ENCODE measurements at regions not wholly inside any gene's neighbourhood (a gene's known extent, or its start where the extent isn't known, plus 50 kb on each side); places are given as distances from the start of the nearest gene placed in this dataset.

DNA sequence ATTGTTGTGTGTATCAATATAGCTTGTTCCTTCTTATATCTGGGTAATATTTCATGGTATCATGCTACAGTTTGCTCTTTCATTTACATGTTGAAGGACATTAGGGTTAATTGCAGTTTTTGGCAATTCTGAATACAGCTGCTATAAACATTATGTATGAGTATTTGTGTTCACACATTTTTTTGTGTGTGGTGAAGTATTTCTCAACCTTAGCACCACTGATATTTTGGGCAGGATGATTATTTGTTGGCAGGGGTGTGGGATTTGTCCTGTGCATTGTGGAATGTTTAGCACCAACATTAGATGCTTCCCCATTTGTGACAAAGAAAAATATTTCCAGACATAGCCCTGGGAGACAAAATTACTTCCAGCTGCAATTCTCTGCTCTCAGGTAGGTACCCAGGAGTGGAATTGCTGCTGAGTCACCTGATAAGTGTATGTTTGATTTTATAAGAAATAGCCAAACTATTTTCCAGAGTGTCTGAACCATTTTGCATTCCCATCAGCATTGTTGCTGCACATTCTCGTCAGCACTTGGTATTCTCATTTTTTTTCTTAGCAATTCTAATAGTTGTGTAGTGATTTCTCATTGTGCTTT, 128.2 kb downstream of the SNX19 start:
- TF ChIP-seq, protein P1, sequence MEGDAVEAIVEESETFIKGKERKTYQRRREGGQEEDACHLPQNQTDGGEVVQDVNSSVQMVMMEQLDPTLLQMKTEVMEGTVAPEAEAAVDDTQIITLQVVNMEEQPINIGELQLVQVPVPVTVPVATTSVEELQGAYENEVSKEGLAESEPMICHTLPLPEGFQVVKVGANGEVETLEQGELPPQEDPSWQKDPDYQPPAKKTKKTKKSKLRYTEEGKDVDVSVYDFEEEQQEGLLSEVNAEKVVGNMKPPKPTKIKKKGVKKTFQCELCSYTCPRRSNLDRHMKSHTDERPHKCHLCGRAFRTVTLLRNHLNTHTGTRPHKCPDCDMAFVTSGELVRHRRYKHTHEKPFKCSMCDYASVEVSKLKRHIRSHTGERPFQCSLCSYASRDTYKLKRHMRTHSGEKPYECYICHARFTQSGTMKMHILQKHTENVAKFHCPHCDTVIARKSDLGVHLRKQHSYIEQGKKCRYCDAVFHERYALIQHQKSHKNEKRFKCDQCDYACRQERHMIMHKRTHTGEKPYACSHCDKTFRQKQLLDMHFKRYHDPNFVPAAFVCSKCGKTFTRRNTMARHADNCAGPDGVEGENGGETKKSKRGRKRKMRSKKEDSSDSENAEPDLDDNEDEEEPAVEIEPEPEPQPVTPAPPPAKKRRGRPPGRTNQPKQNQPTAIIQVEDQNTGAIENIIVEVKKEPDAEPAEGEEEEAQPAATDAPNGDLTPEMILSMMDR (IDR thresholded peaks at IDR 0.05) = no peak
- no peak for TF ChIP-seq POLR2A (IDR thresholded peaks at IDR 0.05)
